Skeletal muscle satellite cell (primary cell): ENCODE measurements at regions not wholly inside any gene's neighbourhood (a gene's known extent, or its start where the extent isn't known, plus 50 kb on each side); places are given as distances from the start of the nearest gene placed in this dataset.
"Not testable (repeated sequence)": the region's sequence is repeated elsewhere in the genome, so short reads cannot be mapped to it uniquely, and the experiment has no call there.

ENCODE experiments used
- H3K27me3 ChIP-seq: 2 replicates; pipeline ENCODE4 v1.7.0; 2013; ENCODE audit warnings: low read length; ENCODE audit not compliant: control insufficient read depth, insufficient read depth
- H3K36me3 ChIP-seq: 2 replicates; pipeline ENCODE4 v1.7.0; 2013; ENCODE audit warnings: mild to moderate bottlenecking, control low read depth, low read length; ENCODE audit not compliant: insufficient read depth
- H3K4me1 ChIP-seq: 2 replicates; pipeline ENCODE4 v1.7.0; 2013; ENCODE audit warnings: low read length; ENCODE audit not compliant: control insufficient read depth, insufficient read depth
- H3K4me2 ChIP-seq: 2 replicates; pipeline ENCODE4 v1.7.0; 2013; ENCODE audit warnings: mild to moderate bottlenecking, low read length
- H3K4me3 ChIP-seq: 2 replicates; pipeline ENCODE4 v1.7.0; 2013; ENCODE audit warnings: low read length
- H3K9ac ChIP-seq: 2 replicates; pipeline ENCODE4 v1.7.0; 2013; ENCODE audit warnings: mild to moderate bottlenecking, low read depth, low read length, moderate library complexity
- H3K9me3 ChIP-seq: replicated peaks from 2 replicates; pipeline ENCODE4 v1.7.0; 2013; ENCODE audit warnings: mild to moderate bottlenecking, control low read depth, low read length

DNA sequence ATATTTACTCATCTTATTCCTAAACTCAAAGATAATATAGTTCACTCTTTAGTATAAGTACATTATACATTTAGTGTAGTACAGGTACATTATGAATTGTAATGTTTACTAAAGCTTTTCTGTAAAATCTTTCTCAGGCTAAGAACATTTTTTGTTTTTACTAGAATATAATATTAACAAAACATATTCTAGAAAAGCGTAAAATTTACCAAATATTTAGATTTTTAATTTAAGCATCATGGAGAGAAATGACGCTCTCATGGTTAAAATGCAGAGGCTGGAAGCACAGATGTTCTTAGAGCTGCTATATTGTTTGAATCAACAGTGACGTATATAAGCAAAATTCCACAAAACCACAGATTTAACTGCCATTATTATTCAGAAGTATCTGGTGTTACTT, 54.7 kb upstream of the NBPF15 start:
- not testable (repeated sequence) for H3K27me3 ChIP-seq, H3K4me2 ChIP-seq, H3K36me3 ChIP-seq, H3K9me3 ChIP-seq, H3K9ac ChIP-seq, H3K4me1 ChIP-seq, H3K4me3 ChIP-seq

DNA sequence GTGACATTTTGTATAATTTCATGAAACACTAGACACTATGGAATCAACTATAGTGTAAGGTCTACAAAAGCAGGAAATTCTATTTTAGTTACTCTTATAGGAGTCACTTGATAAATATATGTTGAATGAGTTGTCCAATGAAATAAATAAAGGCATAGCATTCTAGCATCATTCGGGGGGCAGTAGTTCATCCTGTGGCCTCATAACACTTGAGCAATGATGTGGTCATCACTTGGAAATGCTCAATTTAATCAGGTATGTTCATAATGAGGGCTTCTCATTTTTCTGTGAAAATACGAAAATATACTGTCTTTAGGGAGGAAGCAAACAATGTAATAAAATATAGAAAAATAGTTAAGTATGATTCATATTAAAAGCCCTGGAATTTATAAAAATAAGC, 55.4 kb upstream of the NBPF15 start:
- not testable (repeated sequence) for H3K9me3 ChIP-seq, H3K4me3 ChIP-seq, H3K4me1 ChIP-seq, H3K27me3 ChIP-seq, H3K9ac ChIP-seq, H3K4me2 ChIP-seq, H3K36me3 ChIP-seq

DNA sequence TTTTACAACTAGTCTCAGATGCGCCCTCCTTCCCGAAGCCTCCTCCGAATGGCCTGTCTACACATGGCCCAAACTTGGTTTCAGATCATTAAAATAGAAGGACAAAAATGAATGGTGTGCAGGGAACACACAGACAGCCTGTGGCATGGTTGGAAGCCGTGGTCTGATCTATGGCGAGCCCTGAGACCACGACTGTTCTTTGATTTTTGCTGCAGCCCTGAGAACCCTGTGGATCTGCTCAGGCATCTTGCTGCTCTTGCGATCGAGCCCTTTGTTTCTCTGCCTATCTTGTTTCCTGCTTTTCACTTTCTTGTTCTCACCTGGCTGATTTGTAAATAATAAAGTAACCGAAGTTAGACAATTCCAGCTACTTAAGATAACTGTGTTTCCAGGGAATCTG, 57.0 kb upstream of the NBPF15 start:
- H3K4me2 ChIP-seq, H3K4me1 ChIP-seq, H3K4me3 ChIP-seq, H3K36me3 ChIP-seq, H3K9me3 ChIP-seq, H3K27me3 ChIP-seq: not testable (repeated sequence)
- peak overlapping the region; percentile 67 for H3K9ac ChIP-seq

DNA sequence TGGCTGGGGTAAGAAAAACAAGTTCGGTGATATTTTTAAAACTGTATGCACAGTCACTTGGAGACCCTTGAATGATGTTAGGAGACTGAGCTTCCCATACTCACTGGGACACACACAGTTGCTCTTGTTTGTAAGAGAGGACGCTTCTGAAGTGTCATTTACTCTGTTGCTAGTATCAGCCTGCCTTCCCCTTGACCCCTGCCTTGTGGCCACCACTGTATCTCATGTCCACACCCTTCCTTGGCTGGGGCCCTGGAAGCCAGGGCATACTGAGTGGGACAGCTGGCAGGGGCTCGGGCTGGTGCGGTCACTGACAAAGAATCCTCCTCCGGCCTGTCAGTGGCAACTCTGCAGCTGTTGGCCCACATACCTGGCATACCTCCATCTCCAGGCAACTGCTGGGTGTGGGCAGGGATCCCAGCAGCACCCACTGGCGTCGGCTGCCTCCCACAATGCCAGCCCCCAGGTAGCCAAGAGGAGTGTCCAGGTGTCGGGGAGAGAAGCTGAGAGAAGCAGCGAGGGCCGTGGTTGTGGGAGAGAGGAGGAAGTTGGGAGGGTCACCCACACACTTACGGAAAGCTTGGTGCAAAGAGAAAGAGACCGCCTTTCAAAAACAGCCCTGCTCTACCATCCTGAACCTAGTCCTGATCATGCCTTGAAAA, 58.2 kb upstream of the NBPF15 start:
- not testable (repeated sequence) for H3K4me1 ChIP-seq, H3K27me3 ChIP-seq, H3K4me3 ChIP-seq, H3K36me3 ChIP-seq, H3K9me3 ChIP-seq
- Histone ChIP-seq H3K4me2 (peak overlapping the region; percentile 44), H3K9ac (peak overlapping the region; percentile 58)

DNA sequence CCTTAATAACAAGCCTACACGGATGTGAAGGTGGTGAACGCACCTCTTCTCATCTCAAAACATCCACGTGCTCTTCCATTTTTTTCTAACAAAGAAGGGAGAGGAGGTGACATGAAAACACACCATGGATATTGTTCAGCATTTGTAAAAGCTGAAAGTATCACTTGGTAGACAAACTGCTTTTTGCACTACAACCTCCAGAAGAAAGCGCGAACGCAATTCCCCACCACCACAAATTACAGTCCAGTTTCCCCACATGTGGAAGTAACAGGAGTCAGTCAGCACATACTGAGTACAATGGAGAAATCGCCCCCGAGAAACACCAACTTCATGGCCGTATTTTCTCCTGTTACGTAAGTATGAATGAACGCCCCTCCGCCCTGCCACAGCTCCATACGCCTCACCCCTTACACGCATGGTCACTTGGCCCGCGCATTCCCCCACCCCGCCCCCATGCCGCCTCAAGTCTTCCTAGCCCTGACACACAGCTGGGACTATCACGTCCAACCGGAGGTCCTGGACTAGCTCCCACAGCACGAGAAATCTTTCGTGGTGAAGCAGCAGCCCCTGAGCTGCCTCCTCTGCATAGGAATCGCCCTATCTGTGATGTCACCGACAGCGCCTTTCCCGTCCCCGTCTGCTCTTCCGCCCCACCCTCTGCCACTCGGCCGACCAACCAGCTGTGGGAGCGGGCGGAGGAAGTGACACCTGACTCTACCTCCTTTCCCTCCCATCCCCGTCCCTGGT, 62.4 kb upstream of the NBPF15 start:
- H3K9ac ChIP-seq, H3K4me3 ChIP-seq: not testable (repeated sequence)

DNA sequence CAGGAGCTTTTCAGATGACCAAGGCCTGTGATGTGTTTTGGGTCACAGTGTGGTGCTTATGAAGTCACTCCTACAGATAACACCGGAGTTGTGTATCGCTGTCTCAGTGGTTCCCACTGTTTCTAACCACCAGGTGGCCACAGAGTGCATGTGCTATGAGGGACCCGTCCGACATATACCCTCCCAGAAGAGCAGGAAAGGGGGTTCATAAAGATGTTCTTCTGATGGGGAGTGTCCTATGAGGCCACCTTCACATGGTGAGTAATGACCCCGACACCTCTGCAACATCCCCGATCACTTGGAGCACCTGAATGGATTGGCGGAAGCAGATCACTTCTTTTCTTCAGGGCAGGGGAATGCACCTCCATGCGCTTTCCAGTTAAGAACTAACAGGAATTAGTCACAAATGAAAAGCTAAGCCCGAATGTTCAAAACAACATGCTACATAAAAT, 60.5 kb upstream of the PPIAL4F start:
- not testable (repeated sequence) for H3K4me3 ChIP-seq, H3K4me2 ChIP-seq, H3K9ac ChIP-seq, H3K9me3 ChIP-seq, H3K4me1 ChIP-seq, H3K27me3 ChIP-seq, H3K36me3 ChIP-seq

More for the DNA sequence above, 62.4 kb upstream of the NBPF15 start:
- not testable (repeated sequence) for H3K4me1 ChIP-seq, H3K27me3 ChIP-seq, H3K9me3 ChIP-seq, H3K36me3 ChIP-seq, H3K4me2 ChIP-seq

DNA sequence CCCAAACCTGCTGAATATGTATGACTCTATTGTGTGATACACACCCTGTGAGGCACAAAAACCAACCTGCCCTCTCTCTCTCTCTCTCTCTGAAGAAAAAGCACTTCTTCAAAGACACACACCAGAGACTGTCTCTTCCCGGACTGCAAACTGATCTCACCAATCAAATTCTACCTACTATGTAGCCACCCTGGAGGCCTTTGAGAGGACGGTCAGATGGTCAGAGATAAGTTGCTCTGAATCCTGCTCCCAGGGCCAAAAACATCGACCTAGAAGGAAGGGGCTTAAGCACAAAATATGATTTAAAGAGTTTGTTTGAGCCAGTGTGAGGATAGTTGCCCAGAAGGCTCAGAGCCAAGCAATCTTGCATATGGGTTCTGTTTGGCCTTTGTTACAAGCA, 59.2 kb upstream of the PPIAL4F start:
- H3K4me1 ChIP-seq, H3K9ac ChIP-seq, H3K4me2 ChIP-seq, H3K27me3 ChIP-seq, H3K4me3 ChIP-seq, H3K9me3 ChIP-seq, H3K36me3 ChIP-seq: not testable (repeated sequence)

DNA sequence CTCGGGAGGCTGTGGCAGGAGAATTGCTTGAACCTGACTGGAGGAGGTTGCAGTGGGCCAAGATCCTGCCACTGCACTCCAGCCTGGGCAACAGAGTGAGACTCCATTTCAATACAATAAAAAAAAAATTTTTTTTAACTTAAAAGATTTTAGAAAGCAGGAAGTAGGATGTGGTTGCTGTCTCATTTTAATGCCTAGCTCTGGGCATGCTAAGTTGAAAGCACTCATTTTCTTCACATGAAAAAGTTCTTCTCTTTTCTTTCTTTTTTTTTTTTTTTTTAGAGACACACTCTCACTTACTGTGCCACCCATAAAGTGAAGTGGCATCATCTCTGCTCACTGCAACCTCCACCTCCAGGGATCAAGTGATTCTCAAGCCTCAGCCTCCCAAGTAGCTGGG, 58.4 kb upstream of the PPIAL4F start:
- H3K9me3 ChIP-seq, H3K4me3 ChIP-seq: not testable (repeated sequence)

DNA sequence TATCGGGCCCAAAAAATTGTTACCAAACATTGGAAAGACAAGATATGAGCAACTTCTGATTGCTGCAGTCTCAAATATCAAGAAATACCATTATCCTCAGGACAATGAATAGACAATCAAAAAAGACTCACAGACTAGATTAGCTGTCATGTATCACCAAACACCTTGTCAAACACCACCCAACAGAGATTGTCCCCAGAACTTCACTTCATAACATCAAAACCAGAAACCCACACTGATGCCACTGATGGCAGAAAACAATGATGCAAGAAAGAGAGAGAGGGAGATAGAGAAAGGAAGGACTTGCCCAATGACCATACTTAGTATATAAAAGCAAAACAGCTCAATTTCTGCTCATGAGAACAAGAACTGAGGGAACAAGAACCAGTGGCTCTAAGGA, 56.0 kb upstream of the PPIAL4F start:
- H3K36me3 ChIP-seq, H3K9me3 ChIP-seq, H3K4me1 ChIP-seq, H3K27me3 ChIP-seq, H3K4me2 ChIP-seq, H3K4me3 ChIP-seq, H3K9ac ChIP-seq: not testable (repeated sequence)

More for the DNA sequence above, 58.4 kb upstream of the PPIAL4F start:
- H3K9ac ChIP-seq, H3K4me2 ChIP-seq, H3K36me3 ChIP-seq, H3K27me3 ChIP-seq, H3K4me1 ChIP-seq: not testable (repeated sequence)

DNA sequence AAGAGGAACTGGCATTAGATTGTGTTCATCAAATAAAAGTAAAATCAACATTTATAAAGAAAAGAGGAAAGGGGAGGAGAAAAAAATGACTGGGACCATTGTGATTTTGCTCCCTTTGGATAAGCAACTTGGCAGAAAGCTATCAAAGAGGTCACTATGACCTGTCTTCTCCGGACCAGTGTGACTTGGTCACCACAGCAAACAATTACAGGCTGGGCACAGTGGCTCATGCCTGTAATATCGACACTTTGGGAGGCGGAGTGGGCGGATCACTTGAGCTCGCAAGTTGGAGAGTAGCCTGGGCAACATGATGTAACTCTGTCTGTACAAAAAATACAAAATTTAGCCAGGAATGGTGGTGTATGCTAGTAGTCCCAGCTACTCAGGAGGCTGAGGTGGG, 55.5 kb upstream of the PPIAL4F start:
- not testable (repeated sequence) for H3K4me2 ChIP-seq, H3K36me3 ChIP-seq, H3K9me3 ChIP-seq, H3K9ac ChIP-seq, H3K4me3 ChIP-seq, H3K4me1 ChIP-seq, H3K27me3 ChIP-seq

DNA sequence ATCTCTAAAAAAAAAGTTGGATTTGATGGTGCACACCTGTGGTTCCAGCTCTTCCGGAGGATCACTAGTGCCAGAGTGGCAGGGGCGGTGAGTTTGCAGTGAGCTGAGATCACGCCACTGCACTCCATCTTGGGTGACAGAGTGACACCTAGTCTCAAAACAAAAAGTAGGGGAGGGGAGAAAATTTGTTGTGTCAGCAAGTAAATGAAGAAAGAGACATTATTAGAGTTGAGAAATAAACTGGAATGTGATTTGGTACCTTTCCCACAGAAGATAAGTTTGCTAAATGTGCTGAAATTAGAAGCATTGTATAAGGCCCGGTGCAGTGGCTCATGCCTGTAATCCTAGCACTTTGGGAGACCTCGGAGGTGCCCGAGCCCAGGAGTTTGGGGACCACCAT, 54.0 kb upstream of the PPIAL4F start:
- not testable (repeated sequence) for H3K4me2 ChIP-seq, H3K9me3 ChIP-seq

DNA sequence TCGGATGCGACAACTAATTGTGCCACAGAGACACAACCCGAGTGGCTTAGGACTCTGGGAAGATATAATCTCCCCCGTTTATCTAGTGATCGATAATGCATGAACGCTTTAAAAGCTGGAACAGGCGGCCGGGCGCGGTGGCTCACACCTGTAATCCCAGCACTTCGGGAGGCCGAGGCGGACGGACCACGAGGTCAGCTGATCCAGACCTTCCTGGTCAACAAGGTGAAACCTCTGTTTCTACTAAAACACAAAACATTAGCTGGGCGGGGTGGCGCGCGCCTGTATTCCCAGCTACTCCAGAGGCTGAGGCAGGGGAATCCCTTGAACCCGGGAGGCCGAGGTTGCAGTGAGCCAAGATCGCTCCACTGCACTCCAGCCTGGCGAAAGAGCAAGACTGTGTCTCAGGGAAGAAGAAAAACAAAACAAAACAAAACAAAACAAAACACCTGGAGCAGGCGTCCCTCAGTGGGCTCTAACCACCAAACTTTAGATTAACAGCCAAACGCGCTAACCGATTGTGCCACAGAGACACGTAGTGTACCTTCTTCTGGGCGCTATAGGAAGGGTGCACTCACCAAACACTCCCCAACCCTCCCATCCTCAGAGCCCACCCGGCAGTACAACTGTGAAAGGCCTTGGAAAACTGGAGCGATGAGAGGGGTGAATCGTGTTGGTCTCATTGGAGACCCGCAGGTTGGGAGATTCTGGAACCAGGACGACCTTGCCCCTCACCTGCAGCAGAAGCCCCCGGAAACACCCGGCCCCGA, 53.3 kb upstream of the PPIAL4F start:
- not testable (repeated sequence) for H3K4me1 ChIP-seq, H3K4me2 ChIP-seq, H3K9ac ChIP-seq, H3K9me3 ChIP-seq, H3K27me3 ChIP-seq, H3K36me3 ChIP-seq, H3K4me3 ChIP-seq

More for the DNA sequence above, 54.0 kb upstream of the PPIAL4F start:
- not testable (repeated sequence) for H3K9ac ChIP-seq, H3K36me3 ChIP-seq, H3K4me1 ChIP-seq, H3K4me3 ChIP-seq, H3K27me3 ChIP-seq
